ENCODE measurements at regions not wholly inside any gene's neighbourhood (a gene's known extent, or its start where the extent isn't known, plus 50 kb on each side); places are given as distances from the start of the nearest gene placed in this dataset.

GRCh38 chrX:39992300-39992699 lies 105.5 kb downstream of the BCOR start:
- no peaks in the 10 kb centered on the region for H3K36me3 Mint-ChIP-seq (ENCODE audit: insufficient read depth)
- no peaks in the 10 kb centered on the region for H3K27me3 Mint-ChIP-seq
- no peak for DNase-seq
- H3K4me1 Mint-ChIP-seq (ENCODE audit: low read depth in 2 of 2) = no peaks in the 10 kb centered on the region
- ATAC-seq (replicated peaks) = no peak
- no peak overlapping the region for H3K27ac Mint-ChIP-seq
- no peak overlapping the region for H3K4me3 Mint-ChIP-seq
- no peaks in the 10 kb centered on the region for H3K9me3 Mint-ChIP-seq

- Mint-ChIP-seq H3K9me3 (no peaks in the 10 kb centered on the region), H3K4me3 (no peak overlapping the region), H3K36me3 (ENCODE audit: insufficient read depth) (no peaks in the 10 kb centered on the region), H3K4me1 (ENCODE audit: low read depth in 2 of 2) (no peaks in the 10 kb centered on the region), H3K27me3 (no peaks in the 10 kb centered on the region), H3K27ac (no peak overlapping the region)
- ATAC-seq (replicated peaks) (no peak), DNase-seq (no peak)
These were observed 102.3 kb downstream of the BCOR start for GRCh38 chrX:39995457-39995856.

GRCh38 chrX:39996536-39996935 lies 101.2 kb downstream of the BCOR start:
- Mint-ChIP-seq H3K27ac (no peak overlapping the region), H3K4me3 (no peak overlapping the region), H3K4me1 (ENCODE audit: low read depth in 2 of 2) (no peaks in the 10 kb centered on the region), H3K27me3 (no peaks in the 10 kb centered on the region), H3K9me3 (no peaks in the 10 kb centered on the region), H3K36me3 (ENCODE audit: insufficient read depth) (no peaks in the 10 kb centered on the region)
- ATAC-seq (replicated peaks) (no peak), DNase-seq (no peak)

GRCh38 chrX:39998636-39999406 lies 98.9 kb downstream of the BCOR start:
- Mint-ChIP-seq H3K4me1 (ENCODE audit: low read depth in 2 of 2) (no peaks in the 10 kb centered on the region), H3K4me3 (no peak overlapping the region), H3K27ac (no peak overlapping the region), H3K27me3 (no peaks in the 10 kb centered on the region), H3K9me3 (no peaks in the 10 kb centered on the region), H3K36me3 (ENCODE audit: insufficient read depth) (peaks cover 3% of the 10 kb centered on the region)
- DNase-seq (no peak), ATAC-seq (replicated peaks) (no peak)
